MCF 10A (cell line): ENCODE measurements at regions not wholly inside any gene's neighbourhood (a gene's known extent, or its start where the extent isn't known, plus 50 kb on each side); places are given as distances from the start of the nearest gene placed in this dataset.

ENCODE experiments used
- BruUV-seq: library from RNA; stranded (reverse); fragments of 400-500 nt; replicated peaks from 2 replicates; lab custom pipeline; 2021; lab: Mats Ljungman, UMichigan
- CTCF ChIA-PET: fragments of 300-600 bp; sonication (Branson Sonifier 250); formaldehyde crosslinking; extraction: SDS; loops from one replicate; lab custom pipeline; 2021; ENCODE audit warnings: antibody characterized with exemption, inconsistent platforms; lab: Yijun Ruan, JAX
- POLR2A ChIA-PET: fragments of 300-600, 350-650 bp; sonication (Branson Sonifier 250); formaldehyde crosslinking; extraction: SDS; loops from one replicate; lab custom pipeline; 2020; ENCODE audit warnings: antibody characterized with exemption, inconsistent platforms; lab: Yijun Ruan, JAX
- DNase-seq: peaks from one replicate; pipeline ENCODE4 v3.0.0-alpha.2; 2018; ENCODE audit not compliant: unreplicated experiment
- H3K27ac Mint-ChIP-seq: one replicate; pipeline ENCODE4 v1.8.0; 2022; ENCODE audit warnings: mild to moderate bottlenecking, low read depth, mixed read lengths; ENCODE audit not compliant: unreplicated experiment
- H3K27me3 Mint-ChIP-seq: one replicate; pipeline ENCODE4 v1.8.0; 2022; ENCODE audit warnings: mixed read lengths; ENCODE audit not compliant: insufficient read depth, unreplicated experiment
- H3K36me3 Mint-ChIP-seq: one replicate; pipeline ENCODE4 v1.8.0; 2022; ENCODE audit warnings: mild to moderate bottlenecking, moderate library complexity, mixed read lengths; ENCODE audit not compliant: insufficient read depth, unreplicated experiment
- H3K4me1 Mint-ChIP-seq: one replicate; pipeline ENCODE4 v1.8.0; 2022; ENCODE audit warnings: mixed read lengths; ENCODE audit not compliant: insufficient read depth, unreplicated experiment
- H3K4me3 Mint-ChIP-seq: one replicate; pipeline ENCODE4 v1.8.0; 2022; ENCODE audit warnings: mild to moderate bottlenecking, moderate library complexity, mixed read lengths; ENCODE audit not compliant: unreplicated experiment
- H3K9me3 Mint-ChIP-seq: one replicate; pipeline ENCODE4 v1.8.0; 2022; ENCODE audit warnings: mixed read lengths; ENCODE audit not compliant: unreplicated experiment
- intact Hi-C: fragments of 100-400 bp; cut with micrococcal nuclease; formaldehyde crosslinking; loops from 2 replicates; pipeline ENCODE4 v1.14.1; 2022
- TF ChIP-seq, protein P1 (sequence below): fragments of 200-600 bp; IDR thresholded peaks from one replicate; pipeline ENCODE4 v1.8.0; 2022; ENCODE audit warnings: antibody characterized with exemption, mild to moderate bottlenecking; ENCODE audit not compliant: unreplicated experiment

DNA sequence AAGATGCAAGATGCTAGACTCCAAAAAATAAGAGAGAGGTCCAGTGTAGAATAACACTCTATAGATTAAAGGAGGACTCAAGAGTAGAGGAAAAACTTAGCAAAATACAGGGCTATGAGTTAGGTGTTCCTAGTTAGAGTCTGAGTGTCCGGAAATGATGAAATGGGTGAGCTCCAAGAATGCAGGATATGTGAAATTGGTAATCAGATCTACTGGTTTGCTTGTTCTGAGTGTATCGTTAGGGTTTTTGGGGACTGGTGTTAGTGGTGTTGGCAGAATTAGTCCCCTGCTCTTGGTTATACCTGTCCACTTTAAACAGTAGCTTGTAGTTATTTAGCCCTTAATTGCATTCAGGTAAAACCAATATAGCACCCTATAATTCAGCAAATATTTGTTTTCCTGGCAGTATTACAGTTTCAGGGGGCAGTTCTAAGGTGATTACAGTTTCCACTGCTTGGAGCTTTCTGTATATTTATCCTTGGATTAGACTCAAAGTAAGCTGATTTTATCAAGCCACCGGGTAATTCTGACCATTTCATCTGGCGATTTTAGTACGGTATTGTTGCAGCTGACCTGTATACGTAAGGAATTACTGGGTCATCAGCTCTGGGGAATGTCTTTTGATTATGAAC lies 332.7 kb downstream of the CHRM3 start:
- no peak overlapping the region for H3K4me3 Mint-ChIP-seq
- ChIA-PET POLR2A (interaction anchor here (0.7 to 1.6 kb wide), 4 partner anchors 9 to 21 kb away, joined by 3 to 6 read pairs (median 3); no protein-coding TSS in a partner anchor), CTCF (interaction anchor here (0.6 to 0.9 kb wide), 3 partner anchors 14 to 119 kb away, joined by 3 to 4 read pairs (median 3); no protein-coding TSS in a partner anchor)
- no peaks in the 10 kb centered on the region for H3K36me3 Mint-ChIP-seq
- H3K27me3 Mint-ChIP-seq = no peaks in the 10 kb centered on the region
- TF ChIP-seq, protein P1, sequence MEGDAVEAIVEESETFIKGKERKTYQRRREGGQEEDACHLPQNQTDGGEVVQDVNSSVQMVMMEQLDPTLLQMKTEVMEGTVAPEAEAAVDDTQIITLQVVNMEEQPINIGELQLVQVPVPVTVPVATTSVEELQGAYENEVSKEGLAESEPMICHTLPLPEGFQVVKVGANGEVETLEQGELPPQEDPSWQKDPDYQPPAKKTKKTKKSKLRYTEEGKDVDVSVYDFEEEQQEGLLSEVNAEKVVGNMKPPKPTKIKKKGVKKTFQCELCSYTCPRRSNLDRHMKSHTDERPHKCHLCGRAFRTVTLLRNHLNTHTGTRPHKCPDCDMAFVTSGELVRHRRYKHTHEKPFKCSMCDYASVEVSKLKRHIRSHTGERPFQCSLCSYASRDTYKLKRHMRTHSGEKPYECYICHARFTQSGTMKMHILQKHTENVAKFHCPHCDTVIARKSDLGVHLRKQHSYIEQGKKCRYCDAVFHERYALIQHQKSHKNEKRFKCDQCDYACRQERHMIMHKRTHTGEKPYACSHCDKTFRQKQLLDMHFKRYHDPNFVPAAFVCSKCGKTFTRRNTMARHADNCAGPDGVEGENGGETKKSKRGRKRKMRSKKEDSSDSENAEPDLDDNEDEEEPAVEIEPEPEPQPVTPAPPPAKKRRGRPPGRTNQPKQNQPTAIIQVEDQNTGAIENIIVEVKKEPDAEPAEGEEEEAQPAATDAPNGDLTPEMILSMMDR = no peak
- intact Hi-C loops = no loop called here
- H3K4me1 Mint-ChIP-seq = no peaks in the 10 kb centered on the region
- H3K27ac Mint-ChIP-seq = no peak overlapping the region
- H3K9me3 Mint-ChIP-seq = no peaks in the 10 kb centered on the region
- no TSS peak for BruUV-seq
- no peak for DNase-seq

DNA sequence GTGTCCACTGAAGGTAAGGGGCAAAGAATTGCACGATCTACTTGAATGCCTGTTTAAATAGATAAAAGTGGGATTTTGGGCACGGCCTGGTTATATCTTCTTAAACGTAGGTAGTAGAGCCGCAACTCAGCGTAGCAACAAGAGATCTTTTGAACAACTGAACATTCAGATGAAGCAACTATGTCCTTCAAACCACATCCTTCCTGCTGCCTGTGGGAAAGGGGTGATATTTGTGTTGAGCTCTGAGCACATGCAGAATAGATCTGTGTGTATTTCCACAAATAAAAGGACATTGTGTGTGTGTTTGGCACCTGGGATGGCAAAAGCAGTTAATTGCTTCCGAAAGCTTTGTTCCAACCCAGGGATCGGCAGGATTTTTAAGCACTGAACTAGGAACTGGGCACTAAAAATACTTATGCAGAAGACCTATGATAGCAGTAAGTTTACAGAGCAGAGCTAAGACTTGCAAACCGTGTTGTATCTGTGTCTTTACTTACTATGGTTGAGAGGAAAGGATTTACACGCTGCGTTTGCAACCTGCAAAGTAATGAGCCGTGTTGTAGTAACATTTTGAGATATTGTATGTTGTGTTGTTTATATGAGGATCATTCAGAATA lies 333.4 kb downstream of the CHRM3 start:
- CTCF ChIA-PET = no interaction called here
- Mint-ChIP-seq H3K4me3 (no peak overlapping the region), H3K9me3 (no peaks in the 10 kb centered on the region), H3K27me3 (no peaks in the 10 kb centered on the region), H3K36me3 (no peaks in the 10 kb centered on the region), H3K27ac (no peak overlapping the region), H3K4me1 (no peaks in the 10 kb centered on the region)
- BruUV-seq = no TSS peak
- TF ChIP-seq, protein P1 = no peak
- POLR2A ChIA-PET = interaction anchor here (0.7 to 0.8 kb wide), 2 partner anchors 12 to 21 kb away, joined by 3 read pairs; no protein-coding TSS in a partner anchor
- intact Hi-C loops = no loop called here
- DNase-seq = no peak

DNA sequence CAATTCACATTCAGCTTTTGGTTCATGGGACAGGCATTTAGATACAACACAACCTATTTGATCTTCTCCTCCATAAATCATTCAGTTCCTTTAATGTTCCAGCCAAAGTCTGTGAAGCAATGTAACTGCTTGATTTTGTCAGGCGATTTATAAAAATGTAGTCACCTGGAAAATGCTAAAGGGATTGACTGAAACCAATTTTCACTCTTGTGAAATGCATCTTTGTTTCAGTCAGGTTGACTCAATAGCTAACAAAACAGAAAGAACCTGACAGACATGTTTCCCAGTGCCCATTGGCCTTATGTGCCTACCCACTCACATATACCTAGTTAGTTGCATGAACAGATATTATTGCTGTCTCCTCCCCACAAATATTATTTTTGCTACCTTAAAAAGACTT lies 335.7 kb downstream of the CHRM3 start:
- no TSS peak for BruUV-seq
- peak; percentile 19 for DNase-seq
- POLR2A ChIA-PET = no interaction called here
- CTCF ChIA-PET = interaction anchor here (0.7 kb wide), 2 partner anchors 93 to 283 kb away, joined by 3 read pairs; no protein-coding TSS in a partner anchor
- H3K4me3 Mint-ChIP-seq = no peak overlapping the region
- H3K27ac Mint-ChIP-seq = no peak overlapping the region
- no peaks in the 10 kb centered on the region for H3K4me1 Mint-ChIP-seq
- intact Hi-C loops = no loop called here
- no peaks in the 10 kb centered on the region for H3K27me3 Mint-ChIP-seq
- H3K9me3 Mint-ChIP-seq = no peaks in the 10 kb centered on the region
- H3K36me3 Mint-ChIP-seq = no peaks in the 10 kb centered on the region
- TF ChIP-seq, protein P1 = no peak

DNA sequence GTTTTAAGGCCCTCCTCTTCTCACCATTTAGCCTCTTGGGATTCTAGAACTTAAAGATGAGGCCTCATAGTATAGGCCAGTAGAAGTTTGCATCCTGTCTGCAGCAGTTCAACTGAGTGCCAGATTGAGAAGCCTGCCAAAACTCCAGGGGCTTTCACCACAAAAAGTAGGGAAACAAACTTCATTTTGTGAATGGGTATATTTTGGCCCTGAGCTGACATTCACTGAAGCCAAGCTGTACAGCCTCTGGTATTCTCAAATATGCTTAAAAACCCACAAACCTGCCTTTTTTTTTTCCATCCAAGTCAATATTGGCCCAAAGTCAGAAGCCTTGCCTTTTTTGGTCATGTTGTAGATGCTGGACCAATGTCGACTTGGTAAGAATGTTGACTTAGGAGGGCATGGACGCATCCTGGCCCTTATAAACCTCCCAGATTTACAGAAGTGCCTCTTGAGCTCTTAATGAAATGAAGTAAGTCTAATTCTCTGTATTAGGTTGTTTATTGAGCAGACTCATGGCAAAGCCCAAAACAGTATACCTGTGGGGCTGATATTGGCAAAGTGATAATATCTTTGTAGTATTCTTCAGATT lies 337.5 kb downstream of the CHRM3 start:
- Mint-ChIP-seq H3K27me3 (no peaks in the 10 kb centered on the region), H3K27ac (no peak overlapping the region), H3K4me1 (no peaks in the 10 kb centered on the region), H3K4me3 (no peak overlapping the region), H3K9me3 (no peaks in the 10 kb centered on the region), H3K36me3 (no peaks in the 10 kb centered on the region)
- BruUV-seq = no TSS peak
- no peak for DNase-seq
- ChIA-PET POLR2A (no interaction called here), CTCF (interaction anchor here (0.7 to 1.1 kb wide), 3 partner anchors 91 to 215 kb away, joined by 3 to 5 read pairs (median 5); no protein-coding TSS in a partner anchor)
- intact Hi-C loops = no loop called here
- TF ChIP-seq, protein P1 = no peak
